ENCODE measurements at regions not wholly inside any gene's neighbourhood (a gene's known extent, or its start where the extent isn't known, plus 50 kb on each side); places are given as distances from the start of the nearest gene placed in this dataset.

- no peak for TF ChIP-seq CTCF (IDR thresholded peaks at IDR 0.05; ENCODE audit: borderline replicate concordance, extremely low read depth, low read length, poor library complexity, severe bottlenecking)
- no peak for TF ChIP-seq EZH2 (IDR thresholded peaks at IDR 0.05; ENCODE audit: borderline replicate concordance, low read depth, low read length, severe bottlenecking)
Measured at GRCh38 chr3:67876261-67876660, 221.8 kb upstream of the SUCLG2 start.

Data from DND-41 (cell line).